Stimulated activated CD4-positive, alpha-beta T cell treated with anti-CD3 and anti-CD28 coated beads, Interleukin-1b, Interleukin-23, amount 100 ng/mL, for 24 hours (primary cell): ENCODE measurements at regions not wholly inside any gene's neighbourhood (a gene's known extent, or its start where the extent isn't known, plus 50 kb on each side); places are given as distances from the start of the nearest gene placed in this dataset.

Source experiments
- DNase-seq, 4 experiments: peaks; one replicate each; pipeline ENCODE4 v3.0.0-alpha.2; 2020; ENCODE audit warnings: low read depth in 4 of 4, low spot score in 1 of 4

DNA sequence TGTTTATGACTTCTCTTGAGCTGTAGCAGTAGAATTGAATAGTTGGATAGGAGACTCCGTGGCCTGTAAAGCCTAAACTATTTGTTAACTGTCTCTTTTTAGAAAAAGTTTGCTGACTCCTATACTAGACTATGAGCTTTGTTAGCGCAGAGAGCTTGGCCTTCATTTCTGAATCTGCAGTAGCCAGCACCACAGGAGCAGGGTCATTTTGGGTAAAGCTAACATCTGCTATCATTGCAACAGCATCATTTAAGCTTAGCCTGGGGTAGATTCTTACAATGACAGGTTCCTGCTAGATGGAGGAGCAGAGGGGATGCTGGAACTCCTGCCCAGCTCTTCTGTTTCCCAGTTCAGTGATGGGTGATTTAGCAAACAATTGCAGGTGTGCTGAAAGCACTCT is 133.7 kb upstream of the ASTN2 start:
- no peak for DNase-seq

DNA sequence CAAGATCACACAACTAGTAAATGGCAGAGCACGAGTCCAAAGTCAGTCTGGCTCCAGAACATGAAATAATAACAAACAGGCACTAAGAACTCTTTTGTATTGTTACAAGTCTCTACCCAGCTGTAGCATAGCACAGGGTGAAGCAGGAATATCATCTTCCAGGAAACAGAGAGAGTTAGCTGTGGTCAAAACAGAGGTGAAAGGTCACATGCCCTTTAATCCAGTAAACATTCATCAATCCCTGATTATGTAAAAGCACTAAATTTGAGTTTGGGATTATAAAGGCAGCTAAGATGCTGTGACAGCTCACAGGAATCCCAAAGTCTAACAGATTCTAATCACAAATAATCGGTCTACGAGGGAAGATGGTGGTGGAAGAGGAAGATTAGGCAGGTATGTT is 133.0 kb upstream of the ASTN2 start:
- DNase-seq: no peak

GRCh38 chr9:117546894-117547678 is 132.2 kb upstream of the ASTN2 start:
- DNase-seq: no peak

DNA sequence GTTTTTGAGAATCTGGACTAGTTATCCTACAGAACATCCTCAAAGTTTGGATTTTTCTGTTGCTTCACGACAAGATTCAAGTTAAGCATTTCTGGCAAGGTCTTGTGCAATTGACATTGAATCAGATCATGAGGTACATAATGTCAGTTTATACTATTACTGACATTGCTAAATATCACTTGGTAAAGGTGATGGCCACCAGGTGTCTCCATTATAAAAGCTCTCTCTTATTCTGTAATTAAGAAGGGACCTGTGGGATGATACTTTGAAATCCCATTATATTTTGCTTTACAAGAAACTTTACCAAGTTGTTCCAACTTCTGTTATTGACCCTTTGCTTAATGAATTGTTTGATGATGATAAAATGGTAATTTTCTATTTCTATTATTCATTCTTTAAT is 131.0 kb upstream of the ASTN2 start:
- no peak for DNase-seq

DNA sequence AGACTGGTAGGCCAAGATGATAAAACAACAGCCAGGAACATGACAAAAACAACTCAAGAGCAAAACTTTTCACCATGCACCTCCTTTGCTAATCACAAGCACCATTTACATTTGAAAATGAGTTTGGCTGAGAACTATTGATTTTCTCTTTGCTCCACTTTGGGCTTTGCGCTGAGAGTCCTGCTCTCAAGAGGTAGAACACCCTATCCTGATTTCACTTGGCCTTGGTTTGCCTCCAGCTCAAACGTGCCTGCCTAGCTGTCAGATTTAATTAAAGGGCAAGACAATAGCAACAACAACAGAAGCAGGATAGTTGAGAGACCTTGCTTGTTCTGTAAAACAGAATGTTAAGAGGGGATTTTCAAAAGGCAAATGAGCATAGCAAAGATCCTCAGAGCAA is 128.2 kb upstream of the ASTN2 start:
- no peak for DNase-seq

GRCh38 chr9:117542021-117542420 is 127.2 kb upstream of the ASTN2 start:
- no peak for DNase-seq

DNA sequence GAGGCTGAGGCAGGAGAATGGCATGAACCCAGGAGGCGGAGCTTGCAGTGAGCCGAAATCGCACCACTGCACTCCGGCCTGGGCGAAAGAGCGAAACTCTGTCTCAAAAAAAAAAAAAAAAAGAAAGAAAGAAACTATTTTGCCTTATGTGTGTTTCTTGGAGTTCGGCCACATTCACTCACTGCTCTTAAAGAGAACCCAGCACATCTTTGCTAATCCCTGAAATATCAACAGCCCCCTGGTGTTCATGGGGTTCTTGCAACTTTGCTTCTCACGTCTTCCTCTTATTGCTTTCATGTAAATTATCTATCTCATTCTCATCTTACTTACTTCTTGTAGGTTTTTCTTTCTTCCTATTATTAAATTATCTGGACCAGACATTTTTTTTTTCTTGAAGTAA is 126.3 kb upstream of the ASTN2 start:
- no peak for DNase-seq

DNA sequence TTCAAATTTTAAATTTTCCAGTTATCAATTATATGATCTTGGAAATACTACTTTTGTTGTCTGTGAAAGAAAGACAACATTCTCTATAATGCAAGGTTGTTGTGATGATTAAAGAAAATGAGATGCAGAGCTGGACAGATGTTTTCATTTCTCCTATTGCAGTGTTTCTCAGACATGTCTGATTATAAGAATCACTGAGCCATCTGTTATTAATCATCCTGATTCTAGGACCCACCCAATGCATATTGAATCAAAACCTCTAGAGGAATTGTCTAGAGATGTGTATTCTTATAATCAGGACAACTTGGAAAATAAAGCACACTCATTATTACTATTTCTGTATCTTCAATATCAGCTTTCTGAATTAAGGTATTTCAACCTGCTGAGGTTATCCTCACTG is 121.1 kb upstream of the ASTN2 start:
- DNase-seq: no peak

- no peak for DNase-seq
Measured at GRCh38 chr9:117535434-117535833, 120.6 kb upstream of the ASTN2 start.

GRCh38 chr9:117528225-117528624 is 113.4 kb upstream of the ASTN2 start:
- DNase-seq: no peak

DNA sequence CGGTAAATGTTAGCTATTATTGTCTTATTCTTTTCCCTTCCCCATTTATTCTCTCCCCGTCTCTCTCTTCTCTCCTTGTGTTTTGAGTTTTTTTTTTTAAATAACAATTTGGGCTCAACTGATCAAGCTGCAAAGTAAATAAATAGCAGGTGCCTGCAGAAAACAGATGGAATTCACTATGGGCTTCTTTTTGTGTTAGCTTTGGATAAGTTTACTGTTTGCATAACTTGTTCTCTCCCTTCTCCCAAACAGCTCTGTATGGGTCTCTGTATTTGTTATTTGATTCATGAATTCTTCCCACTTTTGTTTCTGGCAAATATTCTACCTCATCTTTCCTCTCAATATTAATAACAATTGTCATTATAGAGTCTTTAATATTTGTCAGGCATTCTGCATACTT is 111.8 kb upstream of the ASTN2 start:
- no peak for DNase-seq

DNA sequence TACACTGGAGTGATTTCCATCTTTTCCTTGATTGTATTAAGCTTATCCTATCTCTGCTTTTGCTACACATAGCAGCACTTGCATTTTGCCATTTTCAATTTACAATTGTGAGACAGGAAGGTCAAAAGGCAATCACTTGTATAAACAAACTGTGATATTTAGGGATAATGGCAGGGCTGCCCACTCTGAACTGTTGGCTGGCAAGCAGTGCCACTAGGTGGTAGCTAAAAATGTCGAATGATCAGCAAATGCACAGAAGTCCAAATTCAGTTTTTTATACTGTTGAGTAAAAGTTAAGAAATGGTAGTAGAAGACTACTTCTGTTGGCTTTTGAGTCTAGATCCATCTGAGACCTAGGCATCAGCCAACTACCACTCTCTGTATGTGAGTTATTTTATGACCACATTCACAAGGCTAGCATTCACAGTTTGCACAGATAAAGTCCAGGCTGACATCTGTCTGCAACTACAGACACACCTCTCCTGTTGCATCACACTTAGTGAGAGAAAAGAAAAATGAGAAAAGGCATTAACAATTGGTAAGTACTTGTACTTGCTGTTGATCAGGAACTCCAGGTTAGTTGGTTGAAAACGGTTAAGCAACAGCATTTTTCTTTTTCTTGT is 108.8 kb upstream of the ASTN2 start:
- DNase-seq: no peak

- no peak for DNase-seq
Measured at GRCh38 chr9:117521293-117521692, 106.4 kb upstream of the ASTN2 start.

GRCh38 chr9:117516676-117517632 is 102.1 kb upstream of the ASTN2 start:
- no peak for DNase-seq

DNA sequence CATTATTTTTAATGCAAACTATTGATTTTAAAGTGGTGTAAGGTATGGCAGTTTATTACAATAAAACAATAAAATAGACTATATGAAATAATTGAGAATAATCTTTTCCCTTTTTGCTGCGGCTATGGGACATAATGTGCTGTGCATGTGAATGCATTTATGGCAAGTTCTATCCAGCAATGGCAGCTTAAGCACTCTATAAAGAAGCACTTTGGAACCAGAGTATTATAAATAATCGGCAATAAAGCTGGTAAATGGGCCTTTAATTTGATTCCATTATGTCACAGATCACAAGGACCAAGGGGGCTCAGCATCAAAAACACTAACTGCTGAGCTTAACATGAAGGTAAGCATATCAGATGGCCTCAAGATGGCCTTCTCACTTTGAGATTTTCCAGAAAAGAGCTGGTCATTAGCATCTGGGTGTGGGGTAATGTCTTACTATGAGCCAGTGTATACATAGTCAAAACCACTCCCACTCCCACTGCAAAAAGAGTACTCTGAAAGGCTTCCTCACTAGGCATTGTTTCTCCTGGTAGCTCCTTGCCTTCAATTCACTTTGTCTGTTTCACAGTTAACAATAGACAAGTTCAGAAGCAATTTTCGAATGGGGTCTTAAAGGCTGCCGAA is 97.1 kb upstream of the ASTN2 start:
- DNase-seq: no peak

DNA sequence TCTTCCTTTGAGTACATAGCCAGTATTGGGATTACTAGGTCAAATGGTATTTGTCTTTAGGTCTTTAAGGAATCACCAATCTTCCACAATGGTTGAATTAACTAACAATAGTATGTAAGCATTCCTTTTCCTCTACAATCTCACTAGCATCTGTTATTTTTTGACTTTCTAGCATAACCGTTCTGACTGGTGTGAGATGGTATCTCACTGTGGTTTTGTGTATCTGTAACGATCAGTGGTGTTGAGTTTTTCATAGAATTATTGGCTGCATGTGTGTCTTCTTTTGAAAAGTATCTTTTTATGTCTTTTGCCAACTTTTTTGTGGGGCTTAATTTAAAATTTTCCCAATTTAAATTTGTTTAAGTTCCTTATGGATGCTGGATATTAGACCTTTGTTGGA is 81.5 kb upstream of the ASTN2 start:
- DNase-seq: no peak

DNA sequence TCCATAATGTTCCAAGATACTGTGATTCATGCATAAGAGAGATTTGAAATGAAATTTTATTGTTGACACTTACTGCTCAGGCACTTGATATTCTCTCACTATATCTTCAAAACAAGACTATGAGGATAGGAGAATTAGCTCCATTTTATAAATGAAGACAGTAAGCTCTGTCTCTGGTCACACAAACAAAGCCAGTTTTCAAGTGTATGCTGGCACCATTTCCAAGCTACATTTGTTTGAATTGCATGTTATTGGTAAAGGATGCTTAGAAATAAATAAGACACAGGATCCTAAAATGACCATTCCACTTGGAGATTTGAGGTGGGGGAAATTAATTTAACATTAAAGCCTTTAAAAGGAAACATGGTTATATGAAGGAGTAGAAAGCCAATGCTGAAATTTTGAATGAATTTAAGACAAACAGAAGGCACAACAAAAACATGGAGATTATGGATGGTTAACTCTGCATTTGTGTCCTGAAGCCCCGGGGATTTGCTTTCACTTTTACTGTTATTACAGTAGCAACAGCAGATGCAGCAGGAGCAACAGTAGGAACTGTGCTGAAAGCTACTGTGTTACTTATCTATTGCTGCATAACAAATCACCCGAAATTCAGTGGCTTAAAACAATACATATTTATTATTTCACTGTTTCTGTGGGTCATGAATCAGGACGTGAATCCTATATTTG is 79.7 kb upstream of the ASTN2 start:
- no peak for DNase-seq

DNA sequence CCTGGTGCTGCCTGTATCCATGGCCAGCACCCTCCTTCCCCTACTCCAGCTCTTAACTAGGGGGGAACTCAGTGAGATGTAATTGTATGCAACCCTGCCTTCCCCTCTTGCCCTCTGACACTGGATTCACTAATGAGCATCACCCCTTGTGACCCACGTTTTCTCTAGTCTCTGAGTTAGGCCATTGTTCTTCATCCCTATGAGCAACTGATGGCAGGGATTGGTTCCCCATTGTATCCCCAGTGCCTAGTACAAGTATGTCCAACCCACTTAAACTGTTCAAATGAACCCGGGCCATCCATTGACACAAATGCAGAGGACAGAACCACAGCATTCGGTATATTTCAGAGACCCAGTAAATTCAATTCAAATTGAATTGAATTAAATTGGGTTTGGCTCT is 77.6 kb upstream of the ASTN2 start:
- no peak for DNase-seq

GRCh38 chr9:117491491-117491890 is 76.6 kb upstream of the ASTN2 start:
- no peak for DNase-seq

- DNase-seq: no peak
Measured at GRCh38 chr9:117490199-117490598, 75.3 kb upstream of the ASTN2 start.

DNA sequence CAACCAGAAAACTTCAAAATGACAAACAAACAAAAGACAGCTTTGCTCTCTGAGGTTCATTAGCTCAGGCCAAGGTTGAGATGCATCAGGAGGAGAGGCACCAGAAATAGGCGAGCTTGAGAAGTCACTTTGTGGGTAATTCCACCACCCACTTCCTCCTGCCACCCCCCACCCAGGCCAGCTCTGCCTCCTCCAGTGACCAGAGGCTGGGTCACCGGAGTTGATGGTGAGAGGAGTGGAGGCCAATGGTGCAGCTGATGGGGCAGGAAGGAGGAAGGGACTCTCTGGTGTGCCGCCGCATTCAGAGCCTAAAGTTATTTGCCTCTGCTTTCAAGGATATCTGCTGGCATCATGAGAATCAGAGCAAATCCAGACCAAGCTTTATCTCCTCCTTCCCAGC is 73.8 kb upstream of the ASTN2 start:
- DNase-seq: no peak
